ENCODE measurements at regions not wholly inside any gene's neighbourhood (a gene's known extent, or its start where the extent isn't known, plus 50 kb on each side); places are given as distances from the start of the nearest gene placed in this dataset.

DNA sequence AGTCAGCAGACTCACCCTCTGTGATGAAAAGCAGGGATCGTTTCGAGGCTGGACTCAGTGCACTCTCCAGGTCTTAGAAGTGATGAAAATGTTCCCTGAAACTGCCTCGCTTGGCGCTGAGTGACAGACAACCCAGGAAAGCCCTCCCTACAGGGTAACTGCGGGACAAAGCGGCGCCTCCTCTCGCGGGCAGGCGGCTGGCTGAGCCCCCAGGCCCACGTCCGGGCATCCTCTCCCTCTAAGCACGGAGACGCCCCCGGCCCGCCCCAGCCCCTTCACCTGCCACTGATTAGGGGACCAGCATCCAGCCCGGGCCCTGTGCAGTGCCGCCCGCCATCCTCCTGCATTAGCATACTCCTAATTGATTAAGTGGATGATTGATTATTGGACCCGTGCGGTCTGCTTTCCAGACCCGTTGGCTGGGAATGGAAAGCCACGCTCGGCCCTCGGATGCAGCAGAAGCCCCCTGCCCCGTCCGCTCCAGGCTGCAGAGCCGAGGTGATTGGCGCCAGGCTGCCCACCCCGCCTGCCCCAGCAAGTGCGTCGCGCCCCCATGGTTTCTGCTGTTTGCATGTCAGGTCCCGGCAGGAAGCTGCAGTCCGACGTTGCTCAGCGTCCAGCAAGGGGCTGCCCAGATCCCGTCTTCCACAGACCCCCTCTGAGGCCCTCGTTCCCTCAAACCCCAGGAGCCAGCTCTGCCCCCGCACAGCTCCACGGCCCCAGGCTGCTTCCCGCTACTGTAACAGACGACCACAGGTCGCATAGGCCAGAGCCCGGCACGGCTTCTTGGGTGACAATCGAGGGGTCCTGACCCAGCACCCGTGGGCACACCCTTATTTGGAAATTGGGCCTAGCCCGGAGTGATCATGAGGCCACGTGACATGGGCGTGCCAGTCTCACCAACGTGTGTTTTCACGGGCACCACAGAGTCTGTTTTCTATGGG lies 131.6 kb downstream of the DLL1 start:
- no peaks in the 10 kb centered on the region for H3K27me3 ChIP-seq (ENCODE audit: control insufficient read depth, insufficient read depth, low read length)
- no peak overlapping the region for H3K4me3 ChIP-seq (ENCODE audit: low read length)
- no peak overlapping the region for H3K27ac ChIP-seq (ENCODE audit: low read length)
- H3K36me3 ChIP-seq (ENCODE audit: control insufficient read depth, insufficient read depth, low read length): no peaks in the 10 kb centered on the region; the same call in 1 of the 2 replicates
- no peak for DNase-seq (ENCODE audit: low read depth, low spot score)
- H3K9me3 ChIP-seq (ENCODE audit: control insufficient read depth, insufficient read depth, low read length): no peaks in the 10 kb centered on the region
- no CpG with 5 or more reads among the region's 53 CpGs for WGBS (ENCODE audit: insufficient coverage, insufficient read length)
- H3K4me1 ChIP-seq (ENCODE audit: control insufficient read depth, insufficient read depth, low read length): peaks cover 2% of the 10 kb centered on the region; the same call in 1 of the 2 replicates

DNA sequence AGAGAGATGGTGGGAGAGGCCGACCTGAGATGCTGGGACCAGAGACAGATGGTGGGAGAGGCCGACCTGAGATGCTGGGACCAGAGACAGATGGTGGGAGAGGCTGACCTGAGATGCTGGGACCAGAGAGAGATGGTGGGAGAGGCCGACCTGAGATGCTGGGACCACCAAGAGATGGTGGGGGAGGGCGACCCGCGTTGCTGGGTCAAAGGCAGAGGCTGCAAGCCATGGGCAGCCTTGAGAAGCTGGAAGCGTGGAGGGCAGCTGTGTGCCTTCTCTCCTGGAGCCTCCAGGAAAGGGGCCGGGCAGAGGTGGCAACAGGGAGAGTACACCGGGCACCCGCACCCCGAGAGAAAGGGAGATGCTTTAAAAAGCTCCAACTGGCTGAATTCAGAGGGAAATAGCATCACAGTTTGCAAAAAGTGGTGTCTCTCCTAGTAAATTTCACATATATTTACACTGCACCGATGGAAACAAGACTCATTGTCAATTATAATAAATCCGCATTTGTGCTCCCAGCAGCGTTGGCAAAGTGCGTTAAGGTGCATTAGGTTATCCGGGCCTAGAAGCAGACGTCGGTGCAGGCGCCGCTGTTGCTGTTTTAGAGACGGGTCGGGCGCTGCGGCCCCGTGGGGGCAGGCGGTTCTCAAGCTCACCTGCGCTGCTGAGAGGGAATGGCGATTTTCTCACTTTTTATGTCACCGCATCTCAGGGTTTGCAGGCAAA lies 132.4 kb downstream of the DLL1 start:
- Histone ChIP-seq H3K4me3 (ENCODE audit: low read length) (no peak overlapping the region), H3K36me3 (ENCODE audit: control insufficient read depth, insufficient read depth, low read length) (no peaks in the 10 kb centered on the region; the same call in 1 of the 2 replicates), H3K9me3 (ENCODE audit: control insufficient read depth, insufficient read depth, low read length) (no peaks in the 10 kb centered on the region), H3K27me3 (ENCODE audit: control insufficient read depth, insufficient read depth, low read length) (no peaks in the 10 kb centered on the region), H3K27ac (ENCODE audit: low read length) (no peak overlapping the region), H3K4me1 (ENCODE audit: control insufficient read depth, insufficient read depth, low read length) (peaks cover 5% of the 10 kb centered on the region; the same call in 1 of the 2 replicates)
- WGBS (ENCODE audit: insufficient coverage, insufficient read length): no CpG with 5 or more reads among the region's 29 CpGs
- DNase-seq (ENCODE audit: low read depth, low spot score): no peak

DNA sequence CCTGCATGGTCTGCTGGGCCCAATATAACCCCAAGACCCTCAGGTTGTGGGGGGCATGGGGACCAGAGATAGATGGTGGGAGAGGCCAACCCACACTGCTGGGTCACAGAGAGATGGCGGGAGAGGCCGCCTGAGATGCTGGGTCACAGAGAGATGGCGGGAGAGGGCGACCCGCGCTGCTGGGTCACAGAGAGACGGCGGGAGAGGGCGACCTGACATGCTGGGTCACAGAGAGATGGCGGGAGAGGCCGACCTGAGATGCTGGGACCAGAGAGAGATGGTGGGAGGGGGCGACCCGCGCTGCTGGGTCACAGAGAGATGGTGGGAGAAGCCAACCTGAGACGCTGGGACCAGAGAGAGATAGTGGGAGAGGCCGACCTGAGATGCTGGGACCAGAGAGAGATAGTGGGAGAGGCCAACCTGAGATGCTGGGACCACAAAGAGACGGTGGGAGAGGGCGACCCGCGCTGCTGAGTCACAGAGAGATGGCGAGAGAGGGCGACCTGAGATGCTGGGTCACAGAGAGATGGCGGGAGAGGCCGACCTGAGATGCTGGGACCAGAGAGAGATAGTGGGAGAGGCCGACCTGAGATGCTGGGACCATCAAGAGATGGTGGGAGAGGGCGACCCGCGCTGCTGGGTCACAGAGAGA lies 133.2 kb downstream of the DLL1 start:
- Histone ChIP-seq H3K4me1 (ENCODE audit: control insufficient read depth, insufficient read depth, low read length) (peaks cover 7% of the 10 kb centered on the region), H3K36me3 (ENCODE audit: control insufficient read depth, insufficient read depth, low read length) (no peaks in the 10 kb centered on the region; the same call in 1 of the 2 replicates), H3K9me3 (ENCODE audit: control insufficient read depth, insufficient read depth, low read length) (no peaks in the 10 kb centered on the region), H3K27me3 (ENCODE audit: control insufficient read depth, insufficient read depth, low read length) (no peaks in the 10 kb centered on the region), H3K27ac (ENCODE audit: low read length) (no peak overlapping the region), H3K4me3 (ENCODE audit: low read length) (no peak overlapping the region)
- WGBS (ENCODE audit: insufficient coverage, insufficient read length): no CpG with 5 or more reads among the region's 28 CpGs
- no peak for DNase-seq (ENCODE audit: low read depth, low spot score)

DNA sequence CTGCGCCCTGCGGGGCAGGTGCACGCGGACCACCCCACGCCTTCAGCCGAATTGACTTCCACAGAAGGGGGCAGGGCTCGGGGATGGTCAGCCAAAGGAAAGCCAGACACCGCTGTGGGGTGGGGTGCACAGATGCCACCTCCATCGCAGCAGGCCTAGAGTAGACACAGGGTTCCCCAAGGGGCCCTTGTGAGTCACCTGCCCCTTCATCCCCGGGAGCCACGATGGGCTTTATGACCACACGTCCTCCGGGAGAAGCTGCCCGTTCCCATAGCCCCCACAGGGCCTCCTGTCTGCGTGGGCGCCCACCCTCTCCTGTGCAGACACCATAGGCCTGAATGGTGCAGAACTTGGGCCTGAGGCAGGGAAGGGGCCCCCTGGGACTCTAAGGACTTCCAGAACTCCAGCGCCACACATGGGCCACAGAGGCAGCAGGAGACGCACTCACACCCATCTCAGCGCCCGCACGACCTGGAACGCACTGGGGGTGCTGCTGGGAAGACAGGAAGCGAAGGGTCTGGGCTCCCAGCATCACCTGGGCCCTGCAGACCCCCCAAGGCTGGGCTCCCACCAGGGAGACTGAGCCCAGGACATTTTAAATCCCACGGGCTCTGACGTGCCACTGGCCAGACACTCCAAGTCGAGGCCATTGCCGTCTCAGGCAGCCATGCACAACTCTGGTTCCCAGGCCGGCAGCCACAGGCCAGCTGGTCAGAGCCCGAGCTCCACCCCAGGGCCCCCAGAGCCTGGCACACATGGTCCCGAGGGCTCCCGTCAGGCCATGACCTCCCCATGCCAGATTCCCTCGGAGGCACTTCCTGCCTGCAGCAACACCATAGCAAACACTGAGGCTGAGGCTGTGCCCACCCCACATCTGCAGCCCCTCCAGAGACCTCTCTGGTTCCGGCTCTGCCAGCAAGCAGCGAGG lies 134.2 kb downstream of the DLL1 start:
- no peak for DNase-seq (ENCODE audit: low read depth, low spot score)
- H3K4me1 ChIP-seq (ENCODE audit: control insufficient read depth, insufficient read depth, low read length): peaks cover 9% of the 10 kb centered on the region
- no CpG with 5 or more reads among the region's 34 CpGs for WGBS (ENCODE audit: insufficient coverage, insufficient read length)
- no peaks in the 10 kb centered on the region; the same call in 1 of the 2 replicates for H3K36me3 ChIP-seq (ENCODE audit: control insufficient read depth, insufficient read depth, low read length)
- no peaks in the 10 kb centered on the region for H3K27me3 ChIP-seq (ENCODE audit: control insufficient read depth, insufficient read depth, low read length)
- no peaks in the 10 kb centered on the region for H3K9me3 ChIP-seq (ENCODE audit: control insufficient read depth, insufficient read depth, low read length)
- no peak overlapping the region for H3K4me3 ChIP-seq (ENCODE audit: low read length)
- H3K27ac ChIP-seq (ENCODE audit: low read length): no peak overlapping the region

DNA sequence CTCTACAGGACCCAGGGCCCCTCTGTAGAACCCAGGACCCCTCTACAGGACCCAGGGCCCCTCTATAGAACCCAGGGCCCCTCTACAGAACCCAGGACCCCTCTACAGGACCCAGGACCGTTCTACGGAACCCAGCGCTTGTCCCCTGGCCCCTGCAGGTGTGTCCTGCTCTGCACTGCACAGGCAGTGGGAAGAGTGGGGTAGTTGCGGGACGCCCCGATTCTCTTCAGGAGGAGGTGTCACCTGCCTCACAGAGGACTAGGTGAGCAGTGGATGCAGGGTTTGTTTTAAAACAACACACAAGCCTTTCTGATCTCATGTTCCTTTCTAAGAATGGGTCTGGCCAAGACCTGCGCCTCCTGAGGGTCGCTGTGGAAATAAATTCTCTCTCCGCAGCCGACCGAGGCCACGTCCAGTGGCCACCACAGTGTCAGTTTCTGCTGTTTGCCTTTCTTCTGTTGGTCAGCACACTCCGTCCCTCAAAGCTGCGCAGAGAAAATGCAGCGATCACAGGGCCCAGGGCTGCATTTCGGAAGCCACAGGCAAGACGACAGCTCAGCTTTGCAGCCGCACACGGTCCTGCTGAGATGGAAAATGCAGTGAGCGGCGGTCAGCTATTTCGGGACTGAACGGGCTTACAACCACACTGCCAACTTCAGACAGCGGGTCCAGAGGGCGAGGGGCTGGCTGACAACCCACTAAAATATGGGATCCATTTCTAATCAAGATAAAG lies 135.2 kb downstream of the DLL1 start:
- Histone ChIP-seq H3K36me3 (ENCODE audit: control insufficient read depth, insufficient read depth, low read length) (no peaks in the 10 kb centered on the region; the same call in 1 of the 2 replicates), H3K27me3 (ENCODE audit: control insufficient read depth, insufficient read depth, low read length) (no peaks in the 10 kb centered on the region), H3K27ac (ENCODE audit: low read length) (no peak overlapping the region), H3K4me1 (ENCODE audit: control insufficient read depth, insufficient read depth, low read length) (peaks cover 7% of the 10 kb centered on the region), H3K9me3 (ENCODE audit: control insufficient read depth, insufficient read depth, low read length) (no peaks in the 10 kb centered on the region), H3K4me3 (ENCODE audit: low read length) (no peak overlapping the region)
- DNase-seq (ENCODE audit: low read depth, low spot score): no peak
- WGBS (ENCODE audit: insufficient coverage, insufficient read length): no CpG with 5 or more reads among the region's 25 CpGs

GRCh38 chr6:170153436-170154319 lies 137.2 kb downstream of the DLL1 start:
- Histone ChIP-seq H3K27ac (ENCODE audit: low read length) (no peak overlapping the region), H3K9me3 (ENCODE audit: control insufficient read depth, insufficient read depth, low read length) (no peaks in the 10 kb centered on the region), H3K4me1 (ENCODE audit: control insufficient read depth, insufficient read depth, low read length) (peaks cover 7% of the 10 kb centered on the region), H3K27me3 (ENCODE audit: control insufficient read depth, insufficient read depth, low read length) (no peaks in the 10 kb centered on the region), H3K36me3 (ENCODE audit: control insufficient read depth, insufficient read depth, low read length) (no peaks in the 10 kb centered on the region; the same call in 1 of the 2 replicates), H3K4me3 (ENCODE audit: low read length) (no peak overlapping the region)
- DNase-seq (ENCODE audit: low read depth, low spot score): no peak
- no CpG with 5 or more reads among the region's 29 CpGs for WGBS (ENCODE audit: insufficient coverage, insufficient read length)

DNA sequence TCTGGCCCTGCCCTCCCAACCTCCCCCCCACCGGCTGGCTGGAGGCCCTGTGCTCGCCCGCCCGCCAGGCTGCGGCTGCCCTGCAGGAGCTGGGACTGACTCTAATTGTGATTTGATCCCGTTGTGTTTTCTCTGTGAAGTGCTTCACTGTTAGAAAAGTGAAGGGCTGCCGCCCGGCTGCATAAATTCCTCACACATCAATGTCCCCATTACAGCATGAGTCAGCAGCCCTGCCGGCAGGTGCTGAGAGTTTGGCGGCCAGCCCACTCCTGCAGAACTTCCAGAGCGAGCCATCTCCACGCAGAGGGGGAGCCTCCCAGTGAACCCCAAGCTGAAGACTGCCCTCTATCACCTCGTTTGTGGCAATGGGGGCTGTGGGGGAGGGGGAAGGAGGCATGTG lies 137.9 kb downstream of the DLL1 start:
- Histone ChIP-seq H3K4me1 (ENCODE audit: control insufficient read depth, insufficient read depth, low read length) (peaks cover 7% of the 10 kb centered on the region), H3K36me3 (ENCODE audit: control insufficient read depth, insufficient read depth, low read length) (no peaks in the 10 kb centered on the region; the same call in 1 of the 2 replicates), H3K9me3 (ENCODE audit: control insufficient read depth, insufficient read depth, low read length) (no peaks in the 10 kb centered on the region), H3K4me3 (ENCODE audit: low read length) (no peak overlapping the region), H3K27me3 (ENCODE audit: control insufficient read depth, insufficient read depth, low read length) (no peaks in the 10 kb centered on the region), H3K27ac (ENCODE audit: low read length) (no peak overlapping the region)
- no CpG with 5 or more reads among the region's 13 CpGs for WGBS (ENCODE audit: insufficient coverage, insufficient read length)
- DNase-seq (ENCODE audit: low read depth, low spot score): no peak

GRCh38 chr6:170152124-170152926 lies 138.6 kb downstream of the DLL1 start:
- H3K27me3 ChIP-seq (ENCODE audit: control insufficient read depth, insufficient read depth, low read length): no peaks in the 10 kb centered on the region
- peaks cover 7% of the 10 kb centered on the region for H3K4me1 ChIP-seq (ENCODE audit: control insufficient read depth, insufficient read depth, low read length)
- no peak overlapping the region for H3K4me3 ChIP-seq (ENCODE audit: low read length)
- no peak overlapping the region for H3K27ac ChIP-seq (ENCODE audit: low read length)
- no CpG with 5 or more reads among the region's 35 CpGs for WGBS (ENCODE audit: insufficient coverage, insufficient read length)
- no peaks in the 10 kb centered on the region; the same call in 1 of the 2 replicates for H3K36me3 ChIP-seq (ENCODE audit: control insufficient read depth, insufficient read depth, low read length)
- H3K9me3 ChIP-seq (ENCODE audit: control insufficient read depth, insufficient read depth, low read length): no peaks in the 10 kb centered on the region
- no peak for DNase-seq (ENCODE audit: low read depth, low spot score)
